NCI-H2081 (cell line): ENCODE measurements at regions not wholly inside any gene's neighbourhood (a gene's known extent, or its start where the extent isn't known, plus 50 kb on each side); places are given as distances from the start of the nearest gene placed in this dataset.
A peak's percentile ranks its signal among the peaks of the same experiment; 100 is the strongest.

ENCODE experiments used
- DNase-seq, 2 experiments: peaks; one replicate each; lab custom pipeline; 2025; lab: John Stamatoyannopoulos, UW

DNA sequence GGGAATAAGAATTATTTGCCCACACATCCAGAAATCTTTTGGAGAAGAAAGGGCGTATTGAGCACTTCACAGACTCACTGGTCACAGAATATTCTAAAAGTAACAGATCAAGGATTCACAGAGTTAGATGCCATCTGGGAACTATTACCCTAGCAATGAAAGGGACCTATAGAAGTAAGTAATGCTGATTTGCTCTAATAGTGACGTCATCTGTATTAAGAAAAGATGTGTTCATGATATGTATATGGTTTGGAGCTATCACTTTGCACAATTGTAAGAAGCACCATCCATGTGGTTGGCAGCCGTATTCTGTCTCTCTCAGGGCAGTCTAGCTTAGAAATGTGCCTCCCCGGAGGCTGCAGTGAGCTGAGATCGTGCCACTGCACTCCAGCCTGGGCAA is 52.8 kb upstream of the SV2C start:
- DNase-seq: no peak

DNA sequence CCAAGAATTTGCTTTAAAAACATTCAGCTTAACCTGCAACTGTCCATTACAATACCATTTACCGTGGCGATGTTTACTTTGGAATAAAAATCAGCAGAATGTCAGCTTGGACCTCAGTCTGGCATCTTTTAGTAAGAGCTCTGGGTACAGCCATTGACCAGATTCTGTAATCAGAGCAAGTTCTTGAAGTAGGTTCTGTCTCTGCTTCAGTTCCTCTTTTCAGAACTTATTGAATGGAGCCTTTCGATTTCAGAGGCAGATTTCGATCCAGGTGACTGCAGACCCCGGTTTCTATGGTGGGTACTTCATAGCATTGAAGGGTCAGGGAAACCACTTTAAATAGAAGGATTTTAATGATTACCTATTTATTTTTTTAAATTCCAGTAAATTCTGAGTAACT is 53.4 kb upstream of the SV2C start:
- DNase-seq: no peak

DNA sequence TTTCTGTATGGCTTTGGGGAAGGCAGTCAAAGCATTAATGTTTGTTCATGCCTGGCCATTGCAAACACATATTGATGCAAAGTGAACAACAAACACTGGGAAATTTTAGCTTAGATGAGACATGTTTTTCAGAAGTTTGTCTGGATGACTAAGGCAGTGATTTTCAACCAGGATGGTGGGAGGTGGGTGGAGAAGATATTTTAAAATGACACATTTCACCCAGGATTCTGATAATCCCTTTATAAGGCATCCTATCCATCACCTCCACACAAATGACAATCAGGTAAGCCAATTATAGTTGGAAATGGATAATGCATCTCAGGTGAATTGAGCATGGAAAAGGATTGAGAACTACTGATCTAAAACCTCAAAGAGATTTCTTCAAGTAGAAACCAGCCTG is 57.4 kb upstream of the SV2C start:
- DNase-seq: no peak

DNA sequence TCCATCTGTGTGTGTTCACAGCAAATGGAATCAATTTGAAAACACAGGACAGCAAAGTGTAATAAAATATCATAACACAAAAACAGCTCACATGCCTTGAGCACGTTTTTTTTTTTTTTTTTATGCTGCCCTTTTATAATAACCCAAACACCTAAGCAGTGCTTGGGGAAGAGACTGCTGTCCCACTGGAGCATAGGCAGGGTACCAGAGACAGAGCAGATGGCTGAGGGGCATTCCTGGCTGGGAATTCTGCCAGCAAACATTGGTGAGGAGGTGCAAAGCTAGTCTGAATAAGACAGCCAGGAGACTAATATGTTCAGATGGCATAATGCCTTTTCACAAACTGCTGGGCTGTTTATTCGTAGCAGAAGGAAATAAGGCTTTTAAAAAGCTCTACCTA is 58.1 kb upstream of the SV2C start:
- peak in 1 of 2 experiments; percentile 60 for DNase-seq

DNA sequence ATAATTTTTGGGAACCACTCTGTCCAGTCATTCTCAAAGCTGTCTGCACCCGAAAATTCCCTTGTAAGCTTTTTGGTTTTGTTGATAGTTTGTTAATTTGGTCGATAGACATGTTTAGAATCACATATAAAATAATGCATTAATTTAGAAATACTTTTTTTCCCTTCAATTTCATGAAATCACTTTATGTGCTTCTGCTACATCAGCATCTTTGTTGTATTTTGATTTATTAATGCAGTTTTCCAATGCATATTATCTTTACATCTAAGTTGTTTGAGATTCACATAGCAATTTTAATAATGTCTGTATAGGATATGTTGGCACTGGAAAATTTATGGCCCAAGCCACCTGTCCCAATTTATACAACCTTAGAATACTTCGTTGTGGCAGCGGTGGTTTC is 60.6 kb upstream of the SV2C start:
- no peak for DNase-seq

DNA sequence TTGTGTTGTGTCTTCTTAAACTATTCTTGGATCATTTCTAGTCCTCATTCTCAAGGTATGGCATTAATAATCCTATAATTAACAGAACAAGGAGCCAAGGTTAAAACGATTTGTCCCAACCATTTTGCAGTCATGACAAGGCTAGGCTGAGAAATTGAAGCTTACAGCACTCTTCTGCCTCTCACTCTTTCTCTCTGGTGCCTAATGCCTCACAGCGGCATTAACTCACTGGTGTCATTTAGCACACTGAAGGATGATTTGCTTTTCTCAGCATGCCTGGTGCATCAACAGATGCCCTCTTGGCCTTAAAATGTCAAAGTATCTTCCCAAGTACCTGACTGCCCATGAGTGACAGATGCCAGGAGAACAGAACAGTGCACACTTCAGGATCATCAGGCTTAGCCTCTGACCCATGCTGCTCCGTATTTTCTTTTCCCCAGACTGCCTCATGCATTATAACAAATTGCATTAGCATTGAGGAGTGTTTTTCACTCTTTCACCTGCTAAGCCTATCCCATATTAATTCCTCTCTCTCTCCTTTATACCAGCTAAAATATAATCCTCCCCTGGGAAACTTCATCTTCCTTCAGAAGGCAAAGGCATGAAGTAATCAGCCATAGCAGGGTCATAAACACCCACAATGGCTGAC is 61.1 kb upstream of the SV2C start:
- no peak for DNase-seq

DNA sequence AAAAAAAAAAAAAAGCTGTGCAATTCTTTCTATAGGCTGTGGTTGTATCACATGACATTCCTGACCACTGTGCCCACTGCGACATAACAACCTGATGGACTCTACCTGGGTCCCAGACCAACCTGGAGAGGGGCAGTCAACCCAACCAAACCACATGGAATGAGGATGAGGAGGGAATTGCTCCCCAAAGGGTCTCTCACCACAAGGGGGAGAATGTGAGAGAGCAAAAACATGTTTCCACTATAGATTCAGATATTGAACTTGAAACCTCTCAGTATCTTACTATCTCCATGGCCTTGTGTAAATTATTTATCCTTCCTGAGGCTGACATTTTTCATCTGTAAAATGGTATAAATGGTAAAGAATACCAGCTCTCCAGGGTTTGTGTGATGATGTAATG is 66.9 kb upstream of the SV2C start:
- no peak for DNase-seq

DNA sequence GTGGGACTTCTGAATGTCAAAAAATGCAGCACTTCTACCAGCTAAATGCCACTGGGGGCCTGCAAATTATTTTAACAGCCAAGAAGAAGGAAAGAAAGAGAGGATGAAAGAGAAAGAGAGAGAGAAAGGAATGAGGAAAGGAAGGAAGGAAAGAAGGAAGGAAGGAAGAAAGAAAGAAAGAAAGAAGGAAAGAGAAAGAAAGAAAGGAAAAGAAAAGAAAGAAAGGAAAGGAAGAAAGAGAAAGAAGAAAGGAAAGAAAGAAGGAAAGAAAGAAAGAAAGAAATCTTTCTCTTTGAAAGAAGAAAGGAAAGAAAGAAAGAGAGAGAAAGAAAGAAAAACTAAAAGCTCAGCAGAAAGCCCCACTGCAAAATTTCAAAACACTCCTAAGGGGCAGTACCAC is 69.2 kb upstream of the SV2C start:
- no peak for DNase-seq

DNA sequence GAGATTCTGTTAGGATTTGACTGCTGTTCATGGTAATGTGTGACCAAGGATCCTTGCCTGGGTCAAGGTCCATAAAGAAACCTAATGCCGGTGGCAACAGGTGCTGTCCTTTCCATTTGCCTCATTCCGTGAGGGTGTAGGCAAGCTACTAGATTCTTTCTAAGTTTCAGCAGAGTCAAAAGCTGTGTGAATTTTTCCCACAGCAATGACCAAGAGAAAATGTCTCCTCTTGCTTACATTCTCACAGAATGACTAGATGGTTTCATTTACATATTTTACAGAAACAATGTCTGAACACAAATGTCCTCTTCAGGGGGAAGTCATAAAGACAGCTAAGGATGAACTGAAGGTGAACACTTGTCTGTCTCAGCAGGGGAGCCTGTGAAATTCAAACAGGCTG is 75.3 kb upstream of the SV2C start:
- no peak for DNase-seq

DNA sequence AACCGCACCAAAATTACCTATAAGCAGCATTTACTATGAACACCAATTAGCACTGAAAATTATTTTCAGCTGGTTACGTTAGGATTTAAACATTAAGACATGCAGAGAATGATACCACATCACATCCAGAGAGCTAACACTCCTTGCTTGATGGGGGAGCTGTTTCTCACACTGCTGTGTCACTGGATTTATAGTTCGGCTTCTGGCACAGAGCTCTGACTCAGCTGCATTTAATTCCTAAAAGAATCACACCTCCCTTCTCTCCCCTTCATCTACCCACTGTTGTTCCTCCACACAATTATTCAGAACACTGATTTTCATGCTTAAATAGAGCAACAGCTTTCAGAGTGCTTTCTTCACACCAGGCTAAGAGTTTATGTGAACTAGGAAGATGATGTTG is 82.6 kb upstream of the SV2C start:
- no peak for DNase-seq

DNA sequence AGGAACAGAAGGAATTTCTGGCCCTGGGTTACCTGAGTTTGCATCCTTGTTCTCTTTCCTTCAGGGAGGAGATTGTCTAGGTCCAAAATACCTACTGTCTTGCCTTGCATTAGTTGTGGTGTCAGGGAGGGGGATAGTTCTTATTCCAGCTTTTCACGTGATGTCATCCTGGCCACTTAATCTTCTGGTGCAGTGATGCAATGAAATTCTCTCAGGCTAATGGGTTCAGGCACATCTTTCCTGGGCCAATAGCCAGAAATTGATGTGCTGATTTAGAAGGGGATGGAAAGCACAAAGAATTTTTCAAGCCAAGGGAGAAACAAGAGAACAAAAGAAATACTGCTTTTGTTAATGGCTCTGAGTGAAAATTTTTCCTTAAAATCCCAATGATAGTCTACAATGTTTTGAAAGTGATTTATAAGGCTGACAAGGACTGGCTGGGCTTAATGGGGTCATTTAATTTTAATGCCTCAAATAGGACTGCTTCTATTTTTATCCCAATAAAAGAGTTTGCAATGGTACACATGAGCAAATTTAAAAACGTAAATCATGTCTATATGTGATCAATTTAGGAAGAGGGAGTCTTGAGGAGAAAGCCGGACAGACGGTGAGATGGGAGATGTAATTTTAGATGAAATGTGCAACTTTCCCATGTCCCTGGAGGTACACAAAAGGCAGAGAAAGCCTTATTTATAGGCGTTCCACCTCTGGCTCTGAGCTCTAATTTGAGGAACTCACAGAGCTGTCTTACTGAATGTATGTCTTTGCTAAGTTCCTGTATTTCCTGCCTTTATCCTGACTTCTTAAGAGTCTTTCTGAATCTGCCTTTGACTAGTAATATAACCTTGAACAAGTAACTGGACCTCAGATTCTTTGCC is 89.3 kb upstream of the SV2C start:
- no peak for DNase-seq

DNA sequence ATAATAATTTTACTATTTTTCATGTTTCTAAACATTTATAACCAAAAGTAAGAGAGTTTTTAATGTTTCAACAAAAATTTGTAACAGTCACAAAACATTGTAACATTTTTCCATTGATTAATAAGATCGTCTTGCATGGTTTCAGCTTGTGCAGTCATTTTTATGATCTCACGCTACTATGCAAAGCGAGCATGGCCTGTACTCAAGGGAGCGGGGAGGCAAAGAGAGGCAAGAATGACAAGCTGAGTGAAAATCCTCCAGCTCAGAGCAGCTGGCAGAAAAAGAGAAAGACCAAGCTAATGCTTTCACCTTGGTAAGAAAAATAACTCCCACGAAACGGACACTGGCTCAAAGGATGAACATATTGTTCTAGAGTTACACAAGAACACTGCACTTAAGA is 90.0 kb upstream of the SV2C start:
- no peak for DNase-seq

DNA sequence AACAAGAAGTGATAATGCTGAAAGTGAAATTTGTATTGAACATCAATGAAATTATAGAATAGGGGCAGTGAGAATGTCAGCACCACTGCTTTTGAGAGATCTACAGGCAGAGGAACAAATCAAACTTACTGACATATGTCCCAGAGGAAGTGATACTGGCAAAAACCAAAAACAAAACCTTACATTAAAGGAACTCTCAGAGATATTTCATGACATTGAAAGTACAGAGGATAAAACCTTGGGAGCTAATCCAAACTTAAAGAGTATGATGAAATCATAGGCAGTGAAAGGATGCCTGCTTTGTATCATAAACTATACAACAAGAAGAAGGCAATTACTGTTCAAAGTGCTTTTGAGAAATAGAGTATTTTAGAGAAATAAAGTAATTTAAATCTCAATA is 90.4 kb upstream of the SV2C start:
- DNase-seq: no peak

DNA sequence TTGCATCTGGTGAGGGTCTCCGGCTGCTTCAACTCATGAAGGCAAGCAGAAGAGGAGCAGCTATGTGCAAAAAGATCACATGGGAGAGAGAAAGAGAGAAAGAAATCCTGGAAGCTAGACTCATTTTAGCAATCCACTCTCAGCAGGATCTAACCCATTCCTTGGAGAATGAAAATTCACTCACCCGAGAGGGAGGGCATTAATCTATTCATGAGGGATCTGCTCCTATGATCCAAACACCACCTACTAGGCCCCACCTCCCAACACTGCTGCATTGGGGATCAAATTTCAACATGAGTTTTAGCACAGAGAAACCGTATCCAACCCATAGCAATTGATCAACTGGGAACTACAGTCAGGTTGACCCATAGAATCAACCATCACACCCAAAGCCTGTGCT is 98.1 kb upstream of the SV2C start:
- DNase-seq: no peak

DNA sequence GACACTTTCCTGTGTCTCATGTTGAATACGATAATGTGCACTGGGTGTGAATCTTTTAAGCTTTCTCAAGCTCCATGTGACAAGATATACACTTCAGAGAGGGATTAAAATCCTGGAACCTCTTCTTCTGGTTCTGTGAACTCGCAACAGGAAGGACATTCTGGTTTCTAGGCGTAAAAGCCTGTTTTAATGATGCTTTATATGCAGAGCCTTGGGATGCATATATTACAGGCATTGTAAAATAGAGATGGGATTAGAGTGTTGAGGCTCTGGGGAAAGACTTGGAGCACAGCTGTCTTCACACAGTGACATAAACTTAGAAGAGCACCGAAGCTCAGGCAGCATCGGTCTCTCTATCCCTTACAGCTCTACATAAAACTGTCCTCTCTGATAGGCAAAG is 107.7 kb upstream of the SV2C start:
- no peak for DNase-seq

DNA sequence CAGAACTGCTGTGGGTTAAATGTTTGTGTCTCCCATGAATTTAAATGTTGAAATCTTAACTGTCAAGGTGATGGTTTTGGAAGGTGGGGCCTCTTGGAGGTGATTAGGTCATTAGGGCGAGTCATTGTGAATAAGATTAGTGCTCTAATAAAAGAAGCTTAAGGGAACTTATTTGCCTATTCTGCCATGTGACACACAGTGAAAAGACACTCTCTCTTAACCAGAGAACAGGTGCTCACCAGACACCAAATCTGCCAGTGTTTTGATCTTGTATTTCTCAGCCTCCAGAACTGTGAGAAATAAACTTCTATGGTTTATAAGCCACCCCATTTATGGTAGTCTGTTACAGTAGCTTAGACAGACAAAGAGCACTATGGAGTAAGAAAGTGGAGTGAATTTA is 117.9 kb upstream of the SV2C start:
- no peak for DNase-seq

DNA sequence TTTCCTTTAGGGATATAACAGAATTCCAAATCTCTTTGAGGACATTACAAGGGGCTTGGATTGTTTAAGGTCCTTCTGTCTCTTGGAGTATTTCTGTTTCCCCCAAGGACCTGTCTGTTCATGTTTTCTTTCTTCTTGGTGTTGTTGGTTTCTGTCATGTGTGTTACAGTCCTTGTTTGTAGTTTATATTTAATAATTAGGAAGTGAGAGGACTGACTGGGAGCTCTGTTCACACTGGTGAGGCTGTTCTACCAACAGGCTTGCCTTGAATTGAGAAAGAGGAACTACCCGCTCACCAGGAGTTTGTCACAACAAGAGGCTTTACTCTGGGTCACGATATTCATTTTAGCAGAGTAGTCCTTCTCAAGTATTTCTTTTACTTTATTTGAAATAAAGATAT is 119.2 kb upstream of the SV2C start:
- no peak for DNase-seq

DNA sequence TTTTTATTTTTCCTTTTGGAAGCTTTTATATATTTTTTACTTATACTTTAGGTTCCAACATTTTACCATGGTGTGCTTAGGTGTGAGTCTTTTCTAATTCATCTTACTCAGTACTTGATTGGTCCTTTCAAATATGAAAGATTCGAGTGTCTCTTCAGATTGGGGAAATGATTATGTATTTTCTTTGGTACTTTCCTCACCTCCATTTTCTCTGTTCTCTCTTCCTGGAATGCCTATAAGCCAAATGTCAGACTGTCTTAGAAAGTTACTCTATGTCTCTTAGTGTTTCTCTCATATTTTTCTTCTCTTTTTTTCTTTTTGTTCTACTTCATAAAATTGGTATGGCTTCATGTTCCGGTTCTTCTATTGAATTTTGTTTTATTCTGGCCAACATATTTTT is 119.6 kb upstream of the SV2C start:
- no peak for DNase-seq

DNA sequence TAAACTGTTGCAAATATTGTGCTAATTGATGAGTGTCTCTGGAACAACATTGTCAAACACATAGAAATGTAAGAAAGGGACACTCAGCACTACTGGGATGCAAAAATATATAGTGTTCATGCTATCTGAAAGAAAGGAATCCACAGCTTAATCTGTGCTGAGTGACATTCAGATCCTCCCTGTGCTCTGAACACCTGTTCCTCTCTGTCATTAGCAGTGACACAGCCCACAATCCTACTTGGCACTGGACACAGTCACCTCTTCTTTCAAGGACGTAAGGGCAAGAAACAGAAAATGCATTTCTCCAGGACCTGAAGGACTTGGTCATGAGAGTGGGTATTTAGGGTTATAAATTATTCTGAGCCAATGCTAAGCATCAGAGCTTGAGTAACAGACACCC is 121.4 kb upstream of the SV2C start:
- no peak for DNase-seq

DNA sequence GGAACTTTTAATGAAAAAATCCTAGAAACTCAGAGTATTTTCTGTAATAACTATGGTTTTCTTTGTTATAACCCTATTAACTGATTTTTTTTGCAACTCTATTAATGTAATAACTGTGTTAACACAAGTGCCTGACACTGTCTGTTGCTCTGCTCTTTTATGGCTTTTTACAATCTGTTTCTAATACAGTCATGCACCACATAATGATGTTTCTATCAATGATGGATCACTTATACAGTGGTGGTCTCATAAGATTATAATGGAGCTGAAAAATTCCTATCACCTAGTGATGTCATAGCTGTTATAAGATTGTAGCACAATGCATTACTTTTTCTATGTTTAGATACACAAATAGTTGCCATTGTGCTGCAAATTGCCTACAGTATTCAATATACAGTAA is 123.1 kb upstream of the SV2C start:
- DNase-seq: no peak

DNA sequence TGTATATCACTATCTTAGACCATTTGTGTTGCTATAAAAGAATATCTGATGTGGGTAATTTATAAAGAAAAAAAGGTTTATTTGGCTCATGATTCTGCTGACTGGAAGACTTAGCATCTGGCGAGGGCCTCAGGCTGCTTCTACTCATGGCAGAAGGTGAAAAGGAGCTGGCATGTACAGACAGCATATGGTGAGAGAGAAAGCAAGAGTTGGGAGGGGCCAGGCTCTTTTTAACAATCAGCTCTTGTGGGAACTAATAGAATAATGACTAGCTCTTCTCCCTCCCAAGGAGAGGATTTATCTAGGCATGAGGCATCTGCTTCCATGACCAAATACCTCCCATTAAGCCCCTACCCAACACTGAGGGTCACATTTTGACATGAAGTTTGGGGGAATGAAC is 130.2 kb upstream of the SV2C start:
- no peak for DNase-seq

DNA sequence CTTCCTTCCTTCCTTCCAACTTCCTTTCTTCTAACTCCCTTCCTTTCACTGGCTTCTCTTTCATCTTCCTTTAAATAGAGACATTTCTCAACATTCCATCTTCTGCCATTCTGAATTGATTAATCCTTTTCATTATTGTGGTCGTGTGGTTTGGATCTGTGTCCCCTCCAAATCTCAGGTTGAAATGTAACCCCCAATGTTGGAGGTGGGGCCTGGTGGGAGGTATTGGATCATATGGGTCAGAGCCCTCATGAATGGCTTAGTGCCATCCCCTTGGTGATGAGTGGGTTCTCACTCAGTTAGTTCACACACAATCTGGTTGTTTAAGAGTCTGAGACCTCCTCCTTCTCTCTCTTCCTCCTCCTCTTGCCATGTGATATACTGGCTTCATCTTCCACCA is 130.9 kb upstream of the SV2C start:
- no peak for DNase-seq

DNA sequence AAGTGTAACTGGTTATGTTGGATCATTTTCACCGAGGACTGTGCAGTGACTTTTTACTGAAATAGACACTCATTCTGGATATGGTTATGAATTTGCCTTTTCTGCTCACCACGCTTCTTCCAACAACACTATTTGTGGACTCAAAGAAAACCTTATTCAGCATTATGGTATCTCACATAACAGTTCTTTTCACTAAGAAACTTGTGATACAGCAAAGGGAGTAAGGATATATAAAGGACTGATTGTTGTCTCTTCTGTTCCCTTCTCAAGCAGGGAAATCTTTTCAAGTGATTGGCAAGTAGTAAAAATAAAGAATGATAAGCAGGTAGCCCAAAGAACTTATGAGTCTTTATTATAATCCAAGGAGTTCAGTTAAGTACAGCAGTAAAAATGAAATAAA is 131.5 kb upstream of the SV2C start:
- no peak for DNase-seq

DNA sequence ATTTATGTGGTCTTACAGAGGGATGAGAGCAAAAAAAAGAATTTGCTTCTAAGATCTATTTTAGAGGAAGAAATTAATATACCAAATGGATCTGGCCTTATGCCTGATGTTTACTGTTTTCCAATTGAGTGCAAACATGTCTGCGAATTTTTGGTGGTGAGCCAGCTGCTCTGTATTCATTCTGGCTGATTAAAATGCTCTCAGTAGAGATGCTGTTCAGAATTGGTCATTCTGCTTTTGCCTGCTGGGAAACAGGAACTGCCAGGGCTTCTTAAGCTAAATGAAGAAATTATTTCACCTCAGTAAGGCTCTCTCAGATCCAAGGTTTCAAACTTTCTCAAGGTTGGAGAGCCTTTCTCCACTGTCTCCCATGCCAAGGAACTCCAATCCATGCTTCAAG is 132.0 kb upstream of the SV2C start:
- DNase-seq: peak in 1 of 2 experiments; percentile 1
